ENCODE measurements at regions not wholly inside any gene's neighbourhood (a gene's known extent, or its start where the extent isn't known, plus 50 kb on each side); places are given as distances from the start of the nearest gene placed in this dataset.

DNA sequence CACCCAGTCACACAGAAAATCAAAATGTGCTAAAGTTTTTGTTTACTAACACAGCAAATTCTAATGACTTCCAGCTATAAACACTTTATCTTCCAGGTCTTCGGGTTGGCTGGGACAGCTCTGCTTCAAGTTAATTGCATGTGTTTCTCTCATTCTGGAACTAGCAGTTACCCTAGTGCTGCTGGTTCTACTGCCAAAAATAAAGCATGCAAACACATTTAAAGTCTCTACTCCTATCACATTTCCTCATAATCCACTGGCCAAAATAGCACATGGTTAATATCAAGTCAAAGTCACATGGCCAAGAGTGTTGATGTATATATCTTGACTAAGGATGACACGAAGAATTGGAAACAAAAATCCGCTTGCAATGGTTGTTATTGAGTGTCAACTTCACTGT, 973.1 kb upstream of the ADGRL2 start:
- TF ChIP-seq ZNF274 (IDR thresholded peaks at IDR 0.05; ENCODE audit: low read depth, low read length), result no peak
- H3K4me3 ChIP-seq (ENCODE audit: low read length), result no peak overlapping the region

DNA sequence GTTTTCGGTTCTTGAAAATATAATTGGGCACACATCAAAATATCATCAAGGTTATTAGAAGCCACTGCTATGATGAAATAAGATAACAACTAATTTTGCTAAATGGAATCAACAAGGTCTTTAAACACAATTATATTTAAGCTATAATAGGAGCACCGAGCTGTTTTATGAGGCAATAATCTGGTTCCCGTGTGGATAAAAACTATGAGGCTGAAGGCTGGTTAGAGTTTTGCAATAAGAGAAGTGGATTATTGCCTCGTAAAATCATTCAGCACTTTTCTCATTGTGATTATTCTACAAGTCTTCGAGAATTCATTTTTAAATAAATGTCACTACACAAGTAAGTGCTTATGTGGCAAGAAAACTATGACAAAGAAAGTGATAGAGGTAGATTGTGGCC, 975.7 kb upstream of the ADGRL2 start:
- TF ChIP-seq ZNF274 (IDR thresholded peaks at IDR 0.05; ENCODE audit: low read depth, low read length), result no peak
- no peak overlapping the region for H3K4me3 ChIP-seq (ENCODE audit: low read length)

DNA sequence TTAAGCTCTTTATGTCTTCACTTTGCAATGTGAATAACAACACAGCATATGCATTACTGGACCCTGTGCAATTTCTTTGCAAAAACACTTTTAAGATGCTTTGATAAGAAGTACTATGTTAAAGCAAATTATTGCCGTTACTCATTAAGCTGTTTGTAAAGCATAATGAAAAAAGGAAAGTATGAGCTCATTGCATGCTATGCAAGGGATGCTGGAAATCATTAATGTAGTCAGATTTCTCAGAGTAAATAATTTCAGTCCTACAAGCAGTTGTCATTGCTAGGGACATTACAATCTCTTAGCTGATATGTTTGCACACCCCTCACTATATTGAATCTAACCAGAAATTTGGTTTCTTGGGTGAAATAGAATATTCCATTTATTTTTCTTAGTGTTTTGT, 982.5 kb upstream of the ADGRL2 start:
- no peak for TF ChIP-seq ZNF274 (IDR thresholded peaks at IDR 0.05; ENCODE audit: low read depth, low read length)

DNA sequence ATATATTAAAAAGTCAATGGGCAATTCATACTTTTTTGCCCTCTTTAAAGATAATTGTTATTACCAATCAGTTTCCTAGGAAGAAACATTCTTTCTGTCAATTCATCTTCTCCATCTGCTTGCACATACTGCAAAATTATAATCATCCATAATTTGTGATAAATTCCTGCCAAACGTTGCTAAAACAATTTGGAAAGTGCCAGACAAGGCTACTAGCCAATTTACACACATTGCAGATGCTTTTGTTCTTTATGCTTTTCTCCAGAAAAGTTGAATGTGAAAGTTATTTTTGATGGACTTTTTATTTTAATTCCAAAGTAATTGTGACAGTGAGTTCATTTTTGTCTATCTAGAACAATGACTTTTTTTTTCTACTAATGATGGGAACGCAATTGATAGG, 992.8 kb upstream of the ADGRL2 start:
- TF ChIP-seq ZNF274 (IDR thresholded peaks at IDR 0.05; ENCODE audit: low read depth, low read length), result no peak
- H3K4me3 ChIP-seq (ENCODE audit: low read length), result no peak overlapping the region

More for the DNA sequence above, 982.5 kb upstream of the ADGRL2 start:
- H3K4me3 ChIP-seq (ENCODE audit: low read length), result no peak overlapping the region

DNA sequence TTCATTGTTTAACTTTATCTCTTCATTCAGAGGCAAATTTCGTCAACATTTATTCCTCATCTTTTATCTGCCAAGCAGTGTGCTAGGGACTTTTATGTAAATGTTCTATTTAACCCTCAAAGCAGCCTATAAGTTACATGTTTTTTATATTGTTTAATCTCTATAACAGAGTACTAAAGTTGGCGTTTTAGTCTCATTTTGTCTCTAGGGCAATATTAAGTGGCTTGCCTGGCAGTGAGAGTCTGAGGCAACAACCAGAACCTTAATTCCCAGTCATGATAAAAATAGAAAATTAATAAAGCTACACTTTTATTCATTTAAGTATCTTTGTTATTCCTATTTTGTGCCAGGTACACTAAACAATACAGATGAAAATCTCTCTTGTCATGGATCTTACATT, 994.3 kb upstream of the ADGRL2 start:
- no peak overlapping the region for H3K4me3 ChIP-seq (ENCODE audit: low read length)
- TF ChIP-seq ZNF274 (IDR thresholded peaks at IDR 0.05; ENCODE audit: low read depth, low read length), result no peak

DNA sequence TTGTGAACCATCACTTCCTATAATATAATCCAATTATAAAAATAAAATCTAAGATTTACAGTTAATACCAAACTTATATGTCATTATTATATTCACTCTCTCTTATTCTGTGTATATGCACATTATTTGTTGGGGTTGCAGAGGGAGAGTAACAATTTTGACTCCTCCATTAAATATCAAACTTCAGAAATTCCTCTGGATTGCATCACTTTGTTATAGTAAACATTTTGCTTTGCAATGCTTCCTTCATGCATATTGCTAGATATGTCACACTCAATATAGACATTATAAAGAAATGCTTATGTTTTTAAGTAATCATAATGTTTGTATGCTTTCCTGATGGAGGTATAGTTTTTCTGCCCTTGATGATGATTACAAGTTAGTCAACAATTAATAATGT, 999.0 kb upstream of the ADGRL2 start:
- H3K4me3 ChIP-seq (ENCODE audit: low read length), result no peak overlapping the region
- no peak for TF ChIP-seq ZNF274 (IDR thresholded peaks at IDR 0.05; ENCODE audit: low read depth, low read length)

DNA sequence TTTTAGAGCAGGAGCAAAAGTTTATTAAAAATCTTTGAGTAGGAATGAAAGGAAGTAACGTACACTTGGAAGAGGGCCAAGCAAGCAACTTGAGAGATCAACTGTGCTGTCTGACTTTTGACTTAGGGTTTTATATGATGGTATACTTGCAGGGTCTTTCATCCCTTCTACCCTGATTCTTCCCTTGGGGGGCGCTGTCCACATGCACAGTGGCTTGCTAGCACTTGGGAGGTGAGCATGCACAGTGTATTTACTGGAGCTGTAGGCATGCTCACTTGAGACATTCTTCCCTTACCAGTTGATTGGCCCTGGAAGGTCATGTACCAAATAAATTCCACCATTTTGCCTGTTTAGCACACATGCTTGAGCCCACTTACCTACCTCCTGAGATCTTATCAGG, 1001.3 kb upstream of the ADGRL2 start:
- no peak overlapping the region for H3K4me3 ChIP-seq (ENCODE audit: low read length)
- no peak for TF ChIP-seq ZNF274 (IDR thresholded peaks at IDR 0.05; ENCODE audit: low read depth, low read length)

DNA sequence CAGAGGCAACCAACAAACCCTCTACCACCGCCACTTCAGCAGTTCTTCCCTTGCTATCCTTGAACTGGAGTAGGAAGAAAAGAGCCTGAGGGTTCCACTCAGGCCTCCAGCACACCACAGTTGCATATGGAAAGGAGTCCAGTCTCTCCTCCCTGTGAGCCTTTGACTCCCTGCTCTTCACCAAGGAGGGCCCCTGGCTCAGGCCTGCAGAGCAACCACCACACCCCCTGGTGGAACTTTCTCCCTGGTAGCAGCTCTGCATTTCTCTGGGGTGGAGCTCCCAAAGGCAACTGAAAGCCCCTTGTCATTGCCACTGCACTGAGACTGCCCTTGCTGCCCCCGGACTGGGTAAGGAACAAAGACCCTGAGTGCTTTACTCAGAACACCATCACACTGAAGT, 1021.5 kb upstream of the ADGRL2 start:
- no peak overlapping the region for H3K4me3 ChIP-seq (ENCODE audit: low read length)
- TF ChIP-seq ZNF274 (IDR thresholded peaks at IDR 0.05; ENCODE audit: low read depth, low read length), result no peak

DNA sequence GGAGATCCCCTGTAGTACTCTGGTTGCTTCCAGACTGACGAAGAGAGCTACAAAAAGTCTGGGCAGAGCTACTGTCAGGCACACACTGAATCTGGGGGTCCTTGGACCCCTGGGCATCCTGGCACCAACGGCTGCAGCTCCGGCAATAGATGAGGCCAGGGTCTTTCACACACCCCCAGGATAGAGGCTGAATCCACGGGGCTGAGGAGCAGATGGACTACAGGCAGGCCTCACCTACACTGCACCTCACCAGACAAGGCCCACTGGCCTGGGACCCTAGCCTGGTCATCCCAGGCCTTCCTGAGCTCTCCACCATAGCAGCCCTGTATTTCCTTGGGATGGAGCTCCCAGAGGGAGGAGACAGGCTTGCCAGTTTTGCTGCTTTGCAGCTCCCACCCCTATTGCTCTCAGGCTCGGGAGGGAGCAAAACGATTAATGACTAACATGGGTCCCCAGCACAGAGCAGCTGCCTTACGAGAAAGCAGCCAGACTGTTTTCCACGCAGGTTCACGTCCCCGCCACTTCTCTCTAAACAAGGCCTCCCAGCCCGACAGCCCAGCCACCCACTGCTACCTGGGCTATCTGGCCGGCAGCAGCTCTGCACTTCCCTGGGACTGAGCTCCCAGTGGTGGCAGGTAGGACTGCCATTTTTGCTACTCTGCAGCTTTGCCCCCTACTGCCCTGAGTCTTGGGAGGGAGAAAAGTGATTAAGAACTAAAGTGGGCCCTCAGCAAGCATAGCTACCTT, 1022.5 kb upstream of the ADGRL2 start:
- TF ChIP-seq ZNF274 (IDR thresholded peaks at IDR 0.05; ENCODE audit: low read depth, low read length), result no peak
- no peak overlapping the region for H3K4me3 ChIP-seq (ENCODE audit: low read length)

DNA sequence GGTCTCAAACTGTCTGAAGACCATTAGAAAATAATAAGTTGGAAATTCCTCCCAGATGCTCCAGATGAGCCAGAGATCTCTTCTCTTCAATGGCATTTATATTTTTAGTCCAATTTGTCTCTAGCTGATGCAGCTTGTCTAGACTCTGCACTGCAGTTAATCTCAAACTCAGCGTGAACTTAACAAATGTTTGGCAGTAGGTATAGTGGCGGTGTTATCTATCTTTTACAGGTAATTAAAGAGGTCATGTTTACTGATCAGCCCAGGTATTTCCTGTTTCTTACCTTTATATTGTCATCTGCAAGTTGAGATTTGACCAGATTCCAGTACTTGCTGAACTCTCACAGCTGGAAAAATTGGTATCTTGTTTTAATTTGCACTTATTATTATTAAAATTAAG, 1024.5 kb upstream of the ADGRL2 start:
- no peak overlapping the region for H3K4me3 ChIP-seq (ENCODE audit: low read length)
- TF ChIP-seq ZNF274 (IDR thresholded peaks at IDR 0.05; ENCODE audit: low read depth, low read length), result no peak

DNA sequence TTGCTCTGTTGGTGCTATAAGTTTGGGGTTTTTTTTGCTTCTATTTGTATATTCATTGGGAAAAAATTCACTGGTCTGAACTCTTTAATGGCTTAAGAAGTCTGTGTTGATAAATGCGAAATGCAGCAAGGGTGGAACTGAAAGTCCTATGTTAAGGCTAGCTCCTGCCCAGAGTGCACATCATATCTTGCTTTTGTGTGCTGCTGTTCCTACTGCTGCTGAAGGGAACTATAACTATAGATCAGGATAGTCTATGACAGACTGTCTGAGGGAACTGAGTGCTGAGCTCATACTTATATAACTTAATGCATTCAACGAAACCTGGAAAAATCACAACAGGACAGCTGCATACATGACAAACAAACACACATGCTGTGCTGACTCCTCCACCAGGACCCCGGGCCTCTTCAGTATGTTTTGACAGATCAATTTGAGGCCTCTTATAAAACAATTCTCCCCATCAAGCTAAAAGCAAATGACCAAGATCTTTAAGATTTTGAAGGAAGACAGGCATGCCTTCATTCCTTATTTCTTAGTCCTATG, 1031.5 kb upstream of the ADGRL2 start:
- H3K4me3 ChIP-seq (ENCODE audit: low read length), result no peak overlapping the region
- no peak for TF ChIP-seq ZNF274 (IDR thresholded peaks at IDR 0.05; ENCODE audit: low read depth, low read length)

DNA sequence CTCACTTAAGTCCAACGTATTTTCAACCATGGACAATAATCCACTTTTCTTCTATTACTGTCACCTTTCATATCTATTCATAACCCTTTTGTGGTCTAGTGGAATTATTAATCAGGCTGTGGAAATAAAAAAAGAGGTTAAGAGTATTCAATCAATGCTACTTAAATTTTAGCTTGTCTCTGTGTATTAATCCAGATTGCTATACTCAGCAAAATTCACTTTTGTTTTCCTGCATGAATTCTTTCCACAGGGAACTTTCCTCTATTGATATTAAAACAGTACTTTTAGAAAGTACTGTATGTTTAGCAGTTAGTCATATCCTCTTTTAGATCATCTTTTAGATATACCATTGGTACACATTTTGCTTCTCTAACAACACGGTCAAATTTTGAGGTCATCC, 1033.0 kb upstream of the ADGRL2 start:
- no peak overlapping the region for H3K4me3 ChIP-seq (ENCODE audit: low read length)
- TF ChIP-seq ZNF274 (IDR thresholded peaks at IDR 0.05; ENCODE audit: low read depth, low read length), result no peak

DNA sequence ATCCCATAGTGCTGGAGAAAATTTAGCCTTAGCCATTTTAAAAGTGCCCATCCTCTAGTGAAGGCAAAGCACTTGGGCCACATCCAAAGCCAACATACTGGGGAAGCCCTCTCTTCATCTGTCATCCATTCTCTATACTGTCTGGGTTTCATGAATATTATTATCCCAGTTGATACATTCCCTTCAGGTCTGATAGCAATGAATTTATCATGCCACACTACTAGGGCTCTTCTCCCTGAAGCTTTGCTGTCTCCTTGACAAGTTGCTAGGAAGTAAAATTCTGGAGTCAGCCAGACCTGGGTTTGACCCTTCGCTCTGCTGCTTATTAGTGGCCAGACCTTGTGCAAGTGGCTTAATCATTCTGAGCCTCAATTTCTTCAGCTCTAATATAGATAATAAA, 1041.4 kb upstream of the ADGRL2 start:
- no peak overlapping the region for H3K4me3 ChIP-seq (ENCODE audit: low read length)
- TF ChIP-seq ZNF274 (IDR thresholded peaks at IDR 0.05; ENCODE audit: low read depth, low read length), result no peak

DNA sequence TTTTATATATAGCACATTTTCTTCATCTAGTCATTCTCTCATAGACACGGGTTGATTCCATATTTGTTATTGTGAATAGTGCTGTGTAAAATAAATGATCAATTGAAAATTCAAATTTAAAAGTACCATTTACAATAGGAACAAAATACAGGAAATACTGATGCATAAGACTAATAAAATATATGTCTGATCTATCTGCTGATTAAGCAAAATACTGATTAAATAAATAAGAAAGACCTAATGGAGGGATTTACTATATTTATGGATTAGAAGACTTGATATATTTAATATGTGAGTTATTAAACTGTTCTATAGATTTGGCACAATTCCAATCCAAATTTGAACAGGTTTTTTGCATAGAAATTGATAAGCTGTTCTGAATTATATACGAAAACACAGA, 1044.8 kb upstream of the ADGRL2 start:
- TF ChIP-seq ZNF274 (IDR thresholded peaks at IDR 0.05; ENCODE audit: low read depth, low read length), result no peak
- no peak overlapping the region for H3K4me3 ChIP-seq (ENCODE audit: low read length)

DNA sequence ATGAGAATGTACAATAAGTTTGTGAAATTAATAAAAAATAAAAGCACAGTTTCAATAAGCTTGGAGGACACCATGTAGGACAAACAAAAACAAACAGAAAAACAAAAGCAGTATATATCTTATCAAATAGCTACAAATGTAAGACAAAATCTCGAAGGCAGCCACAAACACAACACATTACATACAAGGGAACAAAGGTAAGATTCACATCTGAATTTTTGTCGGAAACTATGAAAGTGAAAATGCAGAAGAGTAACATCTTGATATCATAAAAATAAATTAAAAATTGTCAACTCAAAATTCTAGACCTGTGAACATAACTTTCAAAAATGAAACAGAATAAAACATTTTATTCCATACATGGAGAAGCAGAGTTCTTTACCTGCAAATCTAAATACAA, 1049.5 kb upstream of the ADGRL2 start:
- no peak for TF ChIP-seq ZNF274 (IDR thresholded peaks at IDR 0.05; ENCODE audit: low read depth, low read length)
- no peak overlapping the region for H3K4me3 ChIP-seq (ENCODE audit: low read length)
